ENCODE measurements at regions not wholly inside any gene's neighbourhood (a gene's known extent, or its start where the extent isn't known, plus 50 kb on each side); places are given as distances from the start of the nearest gene placed in this dataset.

DNA sequence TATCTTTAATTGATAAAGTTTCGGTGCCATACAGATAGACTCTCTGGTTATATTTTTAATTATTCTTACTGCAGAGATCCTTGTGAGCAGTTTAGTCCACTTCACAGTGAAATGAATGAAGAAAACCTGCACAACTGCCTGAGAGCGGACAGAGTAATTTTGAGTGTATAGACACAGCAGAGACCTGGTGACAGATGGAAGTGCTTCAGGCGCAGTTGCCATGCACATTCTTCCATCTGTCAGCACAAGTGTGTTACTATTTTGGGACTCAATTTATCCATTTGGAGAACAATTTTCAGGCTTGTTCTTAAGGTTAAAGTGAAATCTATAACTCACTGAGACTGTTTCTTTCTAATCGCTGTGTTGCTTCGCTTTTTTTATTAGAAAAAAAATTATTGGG lies 147.8 kb upstream of the SPHKAP start:
- TF ChIP-seq EZH2 (IDR thresholded peaks at IDR 0.05; ENCODE audit: low read length, missing control alignments) (no peak), CTCF (conservative IDR thresholded peaks at IDR 0.05 in 1 of 2, IDR thresholded peaks at IDR 0.05 in 1 of 2; ENCODE audit: low read depth in 1 of 2, low read length in 2 of 2) (no peak)
